GM19328 (cell line): ENCODE measurements at regions not wholly inside any gene's neighbourhood (a gene's known extent, or its start where the extent isn't known, plus 50 kb on each side); places are given as distances from the start of the nearest gene placed in this dataset.
"Not testable (repeated sequence)": the region's sequence is repeated elsewhere in the genome, so short reads cannot be mapped to it uniquely, and the experiment has no call there.

Experiments used
- ATAC-seq: cut with Tn5 transposase; IDR thresholded peaks from one replicate; pipeline ENCODE4 v1.9.1; 2021; ENCODE audit warnings: mild to moderate bottlenecking, moderate library complexity; ENCODE audit not compliant: unreplicated experiment

DNA sequence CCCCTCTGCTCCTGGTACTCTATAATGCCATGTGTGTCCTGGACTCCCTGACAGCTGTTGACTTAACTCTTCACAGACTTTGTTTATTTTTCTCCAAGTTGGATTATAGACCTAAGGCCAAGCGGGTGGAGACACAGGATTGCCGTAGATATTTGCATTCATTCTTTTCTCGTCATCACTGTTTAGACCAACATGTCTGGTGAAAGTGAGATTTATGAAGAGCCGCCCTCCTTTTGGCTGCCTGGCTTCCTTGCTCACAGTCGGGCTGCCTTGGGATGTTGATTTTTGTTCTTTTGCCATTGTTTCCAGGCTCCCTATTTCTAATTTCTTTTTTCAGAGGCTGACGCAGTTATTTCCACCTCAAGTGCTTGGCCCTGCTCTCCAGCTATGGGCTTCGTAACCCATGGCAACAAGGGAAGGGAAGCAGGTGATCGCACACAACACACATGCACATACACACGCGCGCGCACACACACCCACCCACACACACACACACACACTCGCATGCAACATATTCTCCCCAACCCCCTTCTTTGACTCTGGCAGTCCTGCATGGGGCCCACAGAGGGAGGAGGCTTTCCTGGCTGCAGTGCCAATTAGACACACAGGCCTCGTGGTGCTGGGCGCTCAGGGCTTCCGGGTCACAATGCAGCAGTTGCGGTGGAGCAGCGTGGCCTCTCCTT lies 296.5 kb downstream of the MTX2 start:
- ATAC-seq = no peak

DNA sequence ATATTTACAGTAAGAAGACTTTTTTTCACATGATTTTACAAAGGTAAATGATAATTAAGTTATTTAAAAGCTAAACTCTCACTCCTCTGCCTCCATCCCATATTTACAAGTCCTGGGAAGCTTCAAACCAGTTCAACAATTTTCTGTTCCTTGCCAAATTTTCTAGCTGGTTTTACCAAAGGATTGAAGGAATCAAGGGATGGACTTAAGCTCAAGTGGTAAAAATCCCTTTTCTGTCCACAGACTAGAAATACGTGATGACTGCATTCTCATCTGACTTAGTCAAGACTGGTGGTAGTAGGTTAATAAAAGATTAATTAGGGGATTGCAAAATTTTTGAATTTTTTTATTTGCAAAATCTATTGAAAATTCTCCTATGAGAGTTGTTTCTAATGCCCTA lies 297.3 kb downstream of the MTX2 start:
- ATAC-seq = no peak

DNA sequence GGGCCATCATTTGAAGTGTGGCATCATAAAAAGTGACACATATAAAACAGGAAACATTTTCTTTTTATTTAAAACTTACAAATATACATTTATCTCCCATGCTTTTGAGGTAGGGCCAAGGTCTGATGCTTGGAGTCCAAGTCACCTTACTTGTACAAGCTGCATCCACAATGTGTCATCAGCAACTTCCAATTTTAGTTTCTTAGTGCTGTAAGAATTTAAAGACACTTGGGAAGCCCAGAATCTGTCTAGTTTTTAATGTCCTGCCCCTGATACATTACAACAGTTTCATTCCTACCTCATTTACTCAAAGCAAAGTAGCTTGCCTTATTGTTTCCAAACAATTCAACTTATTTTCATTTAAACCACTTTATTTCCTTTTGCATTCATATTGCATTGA lies 297.7 kb downstream of the MTX2 start:
- no peak for ATAC-seq

DNA sequence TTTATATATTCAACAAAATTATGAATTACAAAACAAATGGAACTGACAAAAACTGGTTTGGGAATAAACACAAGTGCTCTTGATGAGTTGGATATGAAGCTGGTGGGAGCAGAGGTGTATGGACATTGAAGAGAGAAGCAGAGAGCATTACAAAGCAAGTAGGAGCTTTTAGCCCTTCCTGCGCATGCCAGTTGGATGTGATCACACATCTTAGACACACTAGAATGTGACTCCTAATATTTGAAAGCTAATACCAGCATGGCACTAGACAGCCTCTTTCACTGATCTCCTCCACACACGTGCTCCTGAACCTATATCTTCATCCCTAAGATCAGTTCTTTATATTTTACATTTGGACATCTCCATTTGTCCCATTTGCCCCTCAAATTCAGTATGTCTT lies 298.1 kb downstream of the MTX2 start:
- no peak for ATAC-seq

DNA sequence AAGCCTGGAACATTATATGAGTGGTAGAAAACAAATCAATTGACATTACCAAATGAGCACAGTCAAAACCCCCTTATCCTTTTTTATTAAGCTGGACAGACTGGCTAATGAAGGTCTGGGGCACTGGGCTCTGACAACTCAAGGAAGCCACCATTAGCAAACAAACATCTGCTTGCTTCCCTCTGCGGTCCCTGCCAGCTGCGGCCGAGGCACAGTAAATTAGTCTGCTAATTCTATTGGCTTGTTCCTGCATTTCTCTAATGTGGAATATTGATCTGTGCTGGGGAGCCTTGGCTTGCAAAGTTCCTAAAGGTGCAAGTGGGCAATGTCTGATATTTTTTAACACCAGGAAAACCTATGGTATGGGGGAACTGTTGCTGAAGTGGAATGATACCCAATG lies 300.3 kb downstream of the MTX2 start:
- ATAC-seq = no peak

DNA sequence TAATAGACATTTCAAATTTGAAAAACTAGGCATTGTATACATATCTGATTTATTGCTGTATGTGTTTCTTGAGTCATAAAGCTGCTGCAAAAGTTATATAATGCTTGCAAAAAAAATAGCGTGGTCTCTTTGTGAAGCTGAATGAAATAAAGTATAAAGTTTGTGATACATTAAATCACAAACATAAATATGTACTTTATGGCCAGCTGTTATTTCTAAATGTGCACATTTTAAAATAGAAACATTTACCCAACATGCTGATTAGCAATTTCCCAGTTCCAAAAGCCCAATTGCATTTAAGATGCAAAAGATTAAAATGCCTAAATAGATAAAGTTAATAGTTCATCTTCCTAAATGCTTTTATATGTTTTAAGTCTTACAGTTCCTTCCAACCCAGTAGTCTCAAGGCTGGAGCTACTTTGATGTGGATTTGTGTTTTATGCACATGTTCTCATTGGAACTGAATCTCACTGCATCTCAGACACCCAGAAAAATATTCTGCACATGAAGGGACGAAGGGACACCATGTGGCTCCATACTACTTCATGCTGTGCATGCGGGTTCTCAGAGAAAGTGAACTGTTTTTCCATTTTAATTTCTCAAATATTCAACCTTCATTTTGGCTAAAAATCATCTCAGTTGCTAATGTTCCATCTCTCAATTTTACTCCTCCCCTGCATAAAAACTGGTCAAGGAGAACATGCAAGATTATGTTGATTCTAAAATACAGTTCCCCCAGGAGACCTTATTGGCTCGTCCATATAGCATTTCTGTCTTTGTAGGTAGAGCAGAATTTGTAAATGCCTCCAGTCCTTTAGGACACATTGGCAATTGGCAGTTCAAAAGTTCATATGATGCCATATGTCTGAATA lies 304.6 kb downstream of the MTX2 start:
- no peak for ATAC-seq

DNA sequence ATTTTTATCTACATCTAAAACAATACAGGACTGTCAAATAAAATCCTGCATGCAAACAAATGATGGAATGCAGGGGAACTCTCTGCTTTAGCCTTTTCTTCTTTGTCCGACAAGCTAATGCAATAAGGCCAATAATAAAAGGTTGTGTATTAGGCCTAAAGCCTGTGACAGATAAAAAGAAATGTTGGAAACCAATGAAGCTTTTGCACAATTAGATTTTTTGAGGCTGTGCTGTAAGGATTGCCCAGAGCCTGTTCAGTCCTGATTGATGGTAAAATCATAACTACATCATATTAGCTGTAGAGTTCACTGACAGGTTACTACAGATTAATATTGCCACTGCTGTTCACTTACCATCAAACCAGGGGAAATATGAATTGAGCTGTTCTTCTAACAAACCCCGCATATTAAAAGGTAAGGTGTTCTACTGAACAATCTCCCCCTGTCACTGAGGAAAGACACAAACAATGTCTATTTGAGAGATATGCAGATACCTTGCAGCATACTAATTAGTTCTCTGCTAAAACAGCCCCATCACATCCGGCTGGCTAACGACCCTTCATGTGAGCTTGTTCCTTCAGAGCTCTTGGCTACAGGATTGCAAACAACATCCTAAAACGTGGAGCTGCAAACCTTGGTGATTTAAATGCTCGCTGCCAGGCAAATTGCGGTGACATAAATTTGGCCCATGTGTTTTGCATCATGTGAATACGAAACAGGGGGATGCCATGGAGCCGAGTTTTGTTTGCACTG lies 305.4 kb downstream of the MTX2 start:
- ATAC-seq = no peak

DNA sequence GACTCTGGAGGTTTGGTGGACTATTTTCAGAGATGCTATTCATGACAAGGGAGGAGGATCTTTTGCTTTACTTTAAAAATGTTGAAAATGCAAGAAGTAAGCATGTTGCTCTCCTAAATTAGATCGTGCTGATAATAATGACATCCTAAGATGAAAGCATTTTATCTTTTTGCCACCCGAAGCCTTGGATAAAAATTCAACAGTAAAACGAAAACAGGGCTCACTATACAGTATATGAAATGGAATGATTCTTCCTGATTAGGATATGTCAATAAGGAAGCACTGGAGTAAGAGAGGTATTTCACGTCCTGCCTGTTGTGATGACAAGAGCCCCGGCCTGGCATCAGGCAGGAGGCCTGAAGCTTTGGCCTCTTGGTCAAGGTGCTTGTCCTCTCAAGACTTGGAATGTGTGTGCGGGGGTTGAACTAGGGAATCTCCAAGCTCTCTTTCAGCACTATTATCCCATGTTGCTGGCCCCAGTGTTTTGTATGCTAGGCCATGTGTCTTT lies 306.0 kb downstream of the MTX2 start:
- no peak for ATAC-seq

DNA sequence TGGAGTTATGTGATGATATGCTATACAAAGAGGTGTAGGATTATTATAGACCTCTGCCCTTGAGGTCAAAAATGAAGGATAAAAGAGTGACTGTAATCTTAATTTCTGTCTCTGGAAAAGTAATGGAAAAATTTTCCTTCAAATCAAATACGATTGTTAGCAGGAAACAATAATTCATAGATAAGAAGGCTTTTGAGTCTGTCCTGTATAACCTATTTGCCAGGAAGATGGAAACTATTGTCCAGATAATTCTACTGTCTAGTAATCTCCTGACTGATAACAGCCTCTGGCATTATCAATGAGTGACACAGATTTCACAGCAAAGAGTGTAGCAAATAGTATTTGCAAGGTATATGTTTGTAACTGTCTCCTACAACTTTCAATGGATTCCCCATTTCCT lies 307.8 kb downstream of the MTX2 start:
- no peak for ATAC-seq

DNA sequence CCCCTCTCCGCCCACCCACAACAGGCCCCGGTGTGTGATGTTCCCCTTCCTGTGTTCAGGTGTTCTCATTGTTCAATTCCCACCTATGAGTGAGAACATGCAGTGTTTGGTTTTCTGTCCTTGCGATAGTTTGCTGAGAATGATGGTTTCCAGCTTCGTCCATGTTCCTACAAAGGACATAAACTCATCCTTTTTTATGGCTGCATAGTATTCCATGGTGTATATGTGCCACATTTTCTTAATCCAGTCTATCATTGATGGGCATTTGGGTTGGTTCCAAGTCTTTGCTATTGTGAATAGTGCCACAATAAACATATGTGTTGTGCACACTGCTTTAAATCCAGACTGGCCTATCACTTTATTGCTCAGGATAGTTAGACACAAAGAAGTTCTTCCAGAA lies 309.1 kb downstream of the MTX2 start:
- not testable (repeated sequence) for ATAC-seq

DNA sequence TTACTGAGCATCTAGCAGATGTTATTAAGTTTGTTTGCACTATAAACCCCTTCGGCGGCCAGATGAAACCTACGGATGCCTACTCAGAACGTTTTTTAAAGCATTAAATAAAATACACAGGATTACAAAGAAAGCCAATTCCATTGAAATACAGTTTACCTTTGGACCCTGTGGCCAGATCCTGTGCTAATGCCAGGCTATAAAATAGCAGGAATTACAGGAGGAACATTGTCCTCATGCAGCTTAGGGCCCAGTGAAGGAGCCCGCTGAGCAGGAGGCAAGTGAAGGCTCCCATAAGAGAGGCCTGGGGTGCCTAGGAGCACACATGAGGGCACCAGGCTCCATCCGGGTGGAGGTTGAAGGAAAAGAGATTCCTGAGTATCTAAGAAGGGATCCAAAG lies 310.4 kb downstream of the MTX2 start:
- ATAC-seq = no peak

DNA sequence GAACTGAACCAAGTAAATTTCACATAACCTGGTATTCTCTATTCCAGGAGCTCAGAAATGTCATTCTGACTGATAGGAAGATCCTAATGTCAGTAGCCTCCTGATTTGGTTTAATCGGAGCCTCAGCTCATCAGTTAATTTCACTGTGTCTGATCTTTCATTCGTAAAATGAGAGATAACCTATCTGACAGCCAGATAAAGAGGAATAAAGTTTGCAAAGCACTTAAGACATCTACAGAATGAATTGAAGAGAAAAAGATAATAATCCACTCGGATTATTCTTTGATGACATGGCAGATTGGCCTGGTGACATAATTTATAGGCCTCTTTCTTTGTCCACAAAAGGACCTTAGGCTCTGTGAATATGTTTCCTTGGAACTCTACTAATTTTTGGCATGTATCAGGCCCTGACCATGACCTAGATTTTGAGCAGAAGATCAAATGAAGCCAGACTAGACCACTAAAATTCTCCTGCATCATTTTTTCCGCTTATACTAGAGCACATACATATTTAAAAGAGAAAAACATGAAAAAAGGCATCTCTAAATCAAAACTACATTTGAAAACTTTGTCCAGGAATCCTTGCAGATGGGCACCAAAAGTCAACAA lies 312.4 kb downstream of the MTX2 start:
- no peak for ATAC-seq

DNA sequence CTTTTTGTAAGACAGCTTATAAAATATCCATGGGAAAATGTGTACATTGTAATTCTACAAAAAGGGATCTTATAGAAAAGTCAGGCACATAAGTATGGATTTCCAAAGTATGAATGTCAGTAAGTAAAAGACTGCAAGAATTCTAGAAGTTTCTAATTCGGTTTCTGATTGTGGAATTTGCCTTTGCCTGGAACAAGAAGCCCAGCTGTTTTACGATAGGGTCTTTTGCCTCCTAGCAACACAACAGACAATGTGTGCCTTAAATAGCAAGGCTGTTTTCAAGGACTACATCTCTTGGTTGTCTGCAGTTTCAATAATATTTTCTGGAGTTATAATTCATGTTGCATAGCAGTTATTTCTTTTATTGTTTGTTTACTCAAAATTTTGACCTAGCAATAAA lies 312.9 kb downstream of the MTX2 start:
- ATAC-seq = no peak

DNA sequence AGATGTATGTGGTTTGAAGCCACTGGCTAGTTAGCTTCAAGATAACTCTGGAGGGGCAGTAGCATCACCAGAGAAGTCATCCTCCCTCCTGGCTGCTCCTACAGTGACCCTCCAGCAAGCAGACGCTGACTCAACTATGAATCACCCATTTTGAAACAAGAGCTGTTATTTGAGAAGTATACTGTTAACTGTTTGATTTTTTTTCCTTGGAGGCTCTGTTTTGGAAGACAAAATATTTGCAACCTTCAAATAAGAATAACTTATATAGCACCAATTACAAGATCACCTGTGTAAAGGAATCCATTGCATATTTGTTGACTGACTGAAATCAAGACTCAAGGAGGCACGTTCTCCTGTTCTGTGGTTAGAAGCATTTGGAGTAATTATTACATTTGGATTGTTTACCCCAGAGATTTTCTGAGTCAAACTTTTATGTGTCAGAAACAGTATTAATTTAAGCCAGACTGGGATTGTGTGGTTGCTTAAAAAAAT lies 313.8 kb downstream of the MTX2 start:
- no peak for ATAC-seq

DNA sequence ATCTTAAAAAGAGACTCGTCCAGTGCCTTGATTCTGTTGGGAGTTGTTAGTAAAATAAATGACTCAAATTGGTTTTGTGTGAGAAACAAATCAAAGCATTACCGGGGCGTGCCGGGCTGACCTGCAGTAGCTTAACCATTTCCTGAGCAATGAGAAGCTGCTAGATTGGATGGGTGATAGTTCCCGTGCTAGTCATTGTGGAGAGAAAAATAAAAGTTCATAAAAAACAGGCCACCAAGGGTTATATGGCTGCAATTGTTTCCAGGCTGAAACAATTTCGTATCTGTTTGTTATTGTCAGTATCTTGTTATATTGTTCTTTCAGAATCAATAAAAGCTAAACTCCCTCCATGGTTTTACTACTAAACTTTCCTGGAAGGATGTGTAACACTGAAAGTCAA lies 314.4 kb downstream of the MTX2 start:
- no peak for ATAC-seq

DNA sequence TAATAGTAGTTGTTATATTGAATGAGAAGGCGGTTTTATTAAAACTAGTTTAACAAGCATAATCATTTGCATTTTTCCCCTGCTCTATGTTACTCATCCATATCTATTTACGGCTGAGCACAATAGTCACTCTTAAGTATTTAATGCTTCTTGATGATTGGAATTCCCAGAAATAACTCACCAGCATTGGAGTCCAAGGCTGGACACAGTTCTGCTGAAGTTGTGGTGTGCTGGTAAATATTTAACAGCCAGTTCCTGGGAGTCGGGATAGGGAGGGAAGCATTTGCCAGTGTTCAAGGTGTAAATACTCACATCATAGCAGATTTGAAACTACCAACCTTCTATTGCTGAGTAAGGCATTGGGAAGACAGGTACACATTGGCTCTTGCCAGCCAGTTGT lies 315.1 kb downstream of the MTX2 start:
- ATAC-seq = no peak

DNA sequence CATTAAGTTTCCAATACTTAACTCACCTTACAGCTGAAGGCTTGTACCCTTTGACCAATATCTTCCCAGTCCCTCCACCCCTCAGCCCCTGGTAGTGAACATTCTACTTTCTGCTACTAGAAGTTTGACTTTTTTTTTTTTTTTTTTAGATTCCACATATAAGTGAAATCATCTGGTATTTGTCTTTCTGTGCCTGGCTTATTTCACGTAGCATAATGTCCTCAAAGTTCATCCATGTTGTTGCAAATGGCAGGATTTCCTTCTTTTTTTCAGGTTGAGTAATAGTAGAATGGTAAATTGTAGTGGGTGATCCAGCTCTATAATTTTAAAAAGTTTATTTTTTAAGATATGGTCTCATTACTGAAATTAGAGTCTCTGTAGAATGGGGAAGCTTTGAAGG lies 316.0 kb downstream of the MTX2 start:
- ATAC-seq = no peak

DNA sequence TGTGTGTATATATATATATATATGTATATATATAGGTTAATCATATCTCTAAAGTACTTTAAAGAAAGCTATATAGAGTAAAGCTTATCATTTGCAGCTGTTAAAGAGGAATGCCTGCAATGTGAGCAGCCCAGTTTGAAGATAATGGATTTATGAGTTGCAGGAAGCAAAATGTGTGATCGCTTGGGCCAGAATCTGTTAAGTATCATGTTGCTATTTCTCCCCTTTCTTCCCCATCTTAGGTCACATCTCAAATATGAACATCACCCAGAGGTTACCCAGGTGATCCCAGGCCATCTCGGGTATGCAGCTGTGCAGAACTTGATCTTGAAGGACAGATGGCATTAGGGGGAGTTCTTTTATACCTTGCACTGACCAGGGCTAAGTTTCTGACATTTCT lies 316.5 kb downstream of the MTX2 start:
- ATAC-seq = no peak

DNA sequence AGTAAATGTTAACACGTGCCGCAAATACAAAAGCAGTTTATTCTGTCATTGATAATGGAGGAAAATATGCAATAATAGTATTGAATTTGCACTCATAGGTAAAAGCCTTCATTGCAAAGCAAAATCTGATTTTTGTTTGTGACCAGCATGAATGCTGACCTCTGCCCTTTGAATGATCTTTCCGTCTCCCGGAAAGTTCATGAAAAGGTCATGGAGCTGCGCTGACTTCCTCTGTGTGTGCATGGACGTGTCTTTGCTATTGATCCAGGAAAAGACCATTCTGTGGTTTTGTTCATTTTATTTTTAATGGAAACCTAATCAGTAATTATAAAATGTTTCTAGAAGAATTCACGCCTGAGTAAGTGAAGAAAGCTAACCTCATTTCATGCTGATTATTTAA lies 320.0 kb downstream of the MTX2 start:
- ATAC-seq = no peak

DNA sequence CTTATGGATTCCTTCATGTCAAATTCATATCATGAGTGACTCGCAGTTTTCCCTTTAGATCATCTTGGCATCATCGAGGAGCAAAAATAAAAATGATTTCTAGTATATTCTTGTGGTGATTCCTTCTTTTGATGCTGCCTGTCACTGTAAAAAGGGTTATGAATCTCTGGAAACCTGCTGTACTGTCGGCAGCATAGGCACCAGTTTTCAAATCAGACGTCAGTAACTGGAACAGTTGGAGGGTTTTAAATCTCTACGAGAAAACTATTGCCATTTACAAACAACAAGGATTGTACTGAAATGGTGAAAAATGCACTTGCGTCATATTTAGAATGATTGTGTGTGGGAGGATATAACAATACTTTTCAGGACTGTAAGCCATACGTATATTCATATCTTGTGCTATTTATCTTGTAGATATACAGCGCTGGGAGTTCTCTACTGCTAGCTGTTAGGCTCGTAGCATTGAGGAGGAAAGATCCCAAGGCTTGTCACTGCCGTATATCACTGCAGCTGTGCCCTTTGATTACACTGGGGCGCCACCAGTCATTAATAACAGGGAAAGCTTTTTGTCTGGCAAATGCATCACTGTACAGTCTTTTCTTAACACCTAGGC lies 320.7 kb downstream of the MTX2 start:
- ATAC-seq = no peak

DNA sequence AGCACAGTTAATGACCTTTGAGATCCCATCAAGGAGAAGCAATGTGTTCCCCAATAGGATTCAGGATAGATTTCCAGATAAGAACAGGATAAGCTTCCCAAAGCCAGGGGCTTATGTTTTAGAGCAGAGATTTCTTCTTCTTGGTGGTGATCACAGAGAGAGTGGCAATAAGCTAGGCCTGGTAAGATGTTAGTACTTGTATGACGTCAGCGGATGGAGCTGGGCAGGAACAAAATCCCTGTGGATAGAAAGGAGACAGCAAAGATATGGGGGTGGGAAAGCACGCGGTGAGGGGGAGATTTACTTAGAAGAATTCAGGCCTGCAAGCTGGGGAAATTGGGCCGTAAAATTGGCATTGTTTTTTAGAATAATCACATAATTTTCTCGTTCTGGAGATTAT lies 323.0 kb downstream of the MTX2 start:
- no peak for ATAC-seq
